Nephron progenitor cell (in vitro differentiated cells): ENCODE measurements at regions not wholly inside any gene's neighbourhood (a gene's known extent, or its start where the extent isn't known, plus 50 kb on each side); places are given as distances from the start of the nearest gene placed in this dataset.

Experiments
- DNase-seq: peaks from one replicate; pipeline ENCODE4 v3.0.0; 2021
- H3K27ac Mint-ChIP-seq: 2 replicates; pipeline ENCODE4 v1.8.0; 2021; ENCODE audit warnings: mild to moderate bottlenecking, moderate library complexity, mixed read lengths
- H3K27me3 Mint-ChIP-seq: 2 replicates; pipeline ENCODE4 v1.8.0; 2021; ENCODE audit warnings: mild to moderate bottlenecking, low read depth, mixed read lengths; ENCODE audit not compliant: poor library complexity
- H3K36me3 Mint-ChIP-seq: 2 replicates; pipeline ENCODE4 v1.8.0; 2021; ENCODE audit warnings: low read depth, mixed read lengths
- H3K4me1 Mint-ChIP-seq: 2 replicates; pipeline ENCODE4 v1.8.0; 2021; ENCODE audit warnings: mixed read lengths
- H3K4me3 Mint-ChIP-seq: 2 replicates; pipeline ENCODE4 v1.8.0; 2021; ENCODE audit warnings: mild to moderate bottlenecking, moderate library complexity, mixed read lengths
- H3K9me3 Mint-ChIP-seq: 2 replicates; pipeline ENCODE4 v1.8.0; 2021; ENCODE audit warnings: mild to moderate bottlenecking, moderate library complexity, mixed read lengths
- TF ChIP-seq, protein P1 (sequence below): fragments of 200-600 bp; sonication (generic); IDR thresholded peaks from 2 replicates; pipeline ENCODE4 v1.5.0; 2021; ENCODE audit warnings: antibody characterized with exemption

- DNase-seq = no peak
- H3K4me1 Mint-ChIP-seq = peaks cover 24% of the 10 kb centered on the region
- H3K36me3 Mint-ChIP-seq = no peaks in the 10 kb centered on the region
- TF ChIP-seq, protein P1, sequence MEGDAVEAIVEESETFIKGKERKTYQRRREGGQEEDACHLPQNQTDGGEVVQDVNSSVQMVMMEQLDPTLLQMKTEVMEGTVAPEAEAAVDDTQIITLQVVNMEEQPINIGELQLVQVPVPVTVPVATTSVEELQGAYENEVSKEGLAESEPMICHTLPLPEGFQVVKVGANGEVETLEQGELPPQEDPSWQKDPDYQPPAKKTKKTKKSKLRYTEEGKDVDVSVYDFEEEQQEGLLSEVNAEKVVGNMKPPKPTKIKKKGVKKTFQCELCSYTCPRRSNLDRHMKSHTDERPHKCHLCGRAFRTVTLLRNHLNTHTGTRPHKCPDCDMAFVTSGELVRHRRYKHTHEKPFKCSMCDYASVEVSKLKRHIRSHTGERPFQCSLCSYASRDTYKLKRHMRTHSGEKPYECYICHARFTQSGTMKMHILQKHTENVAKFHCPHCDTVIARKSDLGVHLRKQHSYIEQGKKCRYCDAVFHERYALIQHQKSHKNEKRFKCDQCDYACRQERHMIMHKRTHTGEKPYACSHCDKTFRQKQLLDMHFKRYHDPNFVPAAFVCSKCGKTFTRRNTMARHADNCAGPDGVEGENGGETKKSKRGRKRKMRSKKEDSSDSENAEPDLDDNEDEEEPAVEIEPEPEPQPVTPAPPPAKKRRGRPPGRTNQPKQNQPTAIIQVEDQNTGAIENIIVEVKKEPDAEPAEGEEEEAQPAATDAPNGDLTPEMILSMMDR = no peak
- peaks cover 19% of the 10 kb centered on the region for H3K27me3 Mint-ChIP-seq
- no peak overlapping the region for H3K27ac Mint-ChIP-seq
- no peak overlapping the region for H3K4me3 Mint-ChIP-seq
- H3K9me3 Mint-ChIP-seq = no peaks in the 10 kb centered on the region
Observed at GRCh38 chr16:5873221-5873620, 775.6 kb upstream of the EEF2KMT start.

DNA sequence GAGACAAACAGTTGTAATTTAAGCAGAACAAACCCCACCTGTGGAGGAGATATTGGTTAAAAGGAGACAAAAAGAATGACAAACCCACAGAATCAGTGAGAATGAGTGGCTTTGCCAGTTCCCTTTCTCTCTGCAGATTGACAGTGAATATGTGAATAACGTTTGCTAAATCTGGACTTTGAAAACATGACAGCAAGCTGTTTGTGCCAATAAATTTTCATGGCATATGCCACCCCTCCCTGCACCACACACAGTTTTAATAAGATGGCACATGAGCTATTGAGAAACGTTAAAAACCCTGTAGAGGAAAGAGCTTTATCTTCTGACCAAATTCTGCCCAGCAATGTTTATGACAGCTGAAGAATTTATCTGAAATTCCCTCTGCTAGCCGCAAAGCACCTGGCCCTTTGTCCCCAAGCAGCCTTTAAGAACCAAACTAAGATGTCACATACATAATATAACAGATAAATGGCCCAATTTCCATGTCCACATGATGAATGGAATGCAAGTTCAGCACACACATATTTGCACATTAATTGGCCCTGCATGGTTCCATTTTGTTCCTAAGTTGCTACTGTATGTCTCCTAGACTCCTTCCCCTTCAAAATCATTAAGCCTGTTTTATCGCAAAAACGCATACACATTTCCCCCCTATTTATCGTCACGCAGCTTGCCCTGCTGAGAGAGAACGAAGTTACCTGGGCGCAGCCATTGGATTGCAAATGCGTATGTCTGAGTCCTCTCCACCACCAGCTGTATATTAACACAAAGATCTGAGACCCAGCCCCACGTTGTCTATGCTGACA is 773.5 kb upstream of the EEF2KMT start:
- no peak overlapping the region for H3K4me3 Mint-ChIP-seq
- H3K4me1 Mint-ChIP-seq = peaks cover 35% of the 10 kb centered on the region
- DNase-seq = no peak
- no peaks in the 10 kb centered on the region for H3K9me3 Mint-ChIP-seq
- no peak overlapping the region for H3K27ac Mint-ChIP-seq
- TF ChIP-seq, protein P1 = no peak
- peaks cover 15% of the 10 kb centered on the region for H3K27me3 Mint-ChIP-seq
- no peaks in the 10 kb centered on the region for H3K36me3 Mint-ChIP-seq

- peaks cover 6% of the 10 kb centered on the region for H3K27me3 Mint-ChIP-seq
Observed at GRCh38 chr16:5867250-5867649, 769.7 kb upstream of the EEF2KMT start.

GRCh38 chr16:5865236-5865635 is 767.6 kb upstream of the EEF2KMT start:
- no peaks in the 10 kb centered on the region for H3K9me3 Mint-ChIP-seq
- peak overlapping the region; percentile 91 for H3K27ac Mint-ChIP-seq
- H3K36me3 Mint-ChIP-seq = no peaks in the 10 kb centered on the region
- peak; percentile 35 for DNase-seq
- H3K27me3 Mint-ChIP-seq = peaks cover 3% of the 10 kb centered on the region
- H3K4me1 Mint-ChIP-seq = peaks cover 58% of the 10 kb centered on the region
- TF ChIP-seq, protein P1 = no peak
- H3K4me3 Mint-ChIP-seq = no peak overlapping the region

More at GRCh38 chr16:5867250-5867649, 769.7 kb upstream of the EEF2KMT start:
- no peaks in the 10 kb centered on the region for H3K9me3 Mint-ChIP-seq
- no peak overlapping the region for H3K4me3 Mint-ChIP-seq
- no peak overlapping the region for H3K27ac Mint-ChIP-seq
- H3K36me3 Mint-ChIP-seq = no peaks in the 10 kb centered on the region
- TF ChIP-seq, protein P1 = no peak
- H3K4me1 Mint-ChIP-seq = peaks cover 70% of the 10 kb centered on the region
- no peak for DNase-seq

DNA sequence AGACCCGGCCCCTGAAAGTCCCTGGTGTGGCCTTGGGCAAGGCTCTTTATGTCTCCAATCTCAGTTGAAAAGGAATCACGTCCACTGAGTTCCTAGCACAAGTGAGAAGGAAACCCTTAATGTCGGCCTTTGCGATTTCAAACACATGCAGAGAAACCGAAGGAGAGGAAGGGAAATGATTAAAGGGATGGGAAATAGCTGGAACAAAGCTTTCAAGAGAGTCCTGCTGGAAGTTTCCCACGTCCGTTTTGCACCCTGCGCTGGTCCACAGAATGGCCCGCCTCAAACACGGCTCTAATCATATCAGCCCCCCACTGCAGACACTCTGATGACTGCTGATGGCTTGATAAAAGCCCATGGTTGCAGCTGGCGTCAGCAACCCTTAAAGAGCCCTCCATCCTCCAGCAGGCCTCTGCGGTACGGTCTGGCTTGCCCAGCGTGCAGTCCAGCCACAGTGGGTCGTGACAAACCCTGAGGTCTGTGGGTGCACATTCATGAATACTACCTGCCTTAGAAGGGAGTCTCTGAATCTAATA is 765.5 kb upstream of the EEF2KMT start:
- Mint-ChIP-seq H3K36me3 (no peaks in the 10 kb centered on the region), H3K27me3 (peaks cover 3% of the 10 kb centered on the region), H3K27ac (no peak overlapping the region), H3K4me1 (peaks cover 62% of the 10 kb centered on the region), H3K9me3 (no peaks in the 10 kb centered on the region), H3K4me3 (no peak overlapping the region)
- TF ChIP-seq, protein P1 = no peak
- DNase-seq = no peak
